Esophagus muscularis mucosa (tissue), 4 donors: ENCODE measurements at regions not wholly inside any gene's neighbourhood (a gene's known extent, or its start where the extent isn't known, plus 50 kb on each side); places are given as distances from the start of the nearest gene placed in this dataset.

Experiments used
- DNase-seq: peaks from one replicate; pipeline ENCODE4 v3.0.0-alpha.2; 2017; ENCODE audit errors: extremely low spot score
- H3K27ac ChIP-seq, 4 donors: fragments of 200-600 bp; sonication (generic); replicated peaks in 1 of 4; 1 replicate in 3 of 4; 2 replicates in 1 of 4; pipeline ENCODE4 v1.5.1; 2016 to 2019; ENCODE audit warnings: mild to moderate bottlenecking in 1 of 4
- H3K27me3 ChIP-seq, 4 donors: fragments of 200-600 bp; sonication (generic); one replicate each; pipeline versions ENCODE4 v1.5.1 to v1.6.0; 2016 to 2019
- H3K36me3 ChIP-seq, 4 donors: fragments of 200-600 bp; sonication (generic); one replicate each; pipeline ENCODE4 v1.5.1; 2016 to 2019
- H3K4me1 ChIP-seq, 4 donors: fragments of 200-600 bp; sonication (generic); one replicate each; pipeline ENCODE4 v1.5.1; 2016 to 2019
- H3K4me3 ChIP-seq, 4 donors: fragments of 200-600 bp; sonication (generic); 1 replicate in 2 of 4; 2 replicates in 2 of 4; pipeline ENCODE4 v1.5.1; 2016 to 2019; ENCODE audit warnings: mild to moderate bottlenecking in 4 of 4, moderate library complexity in 1 of 4
- H3K9me3 ChIP-seq, 4 donors: fragments of 200-600 bp; sonication (generic); 1 replicate in 3 of 4; 2 replicates in 1 of 4; pipeline ENCODE4 v1.5.1; 2016 to 2019
- CTCF ChIP-seq, 3 experiments: fragments of 200-600 bp in 2 of 3; fragments of 450-650 bp in 1 of 3; sonication (generic) in 2 of 3; IDR thresholded peaks; one replicate each; pipeline ENCODE4 v1.5.1; 2017 to 2019; ENCODE audit warnings: antibody characterized with exemption in 3 of 3, mild to moderate bottlenecking in 2 of 3, moderate library complexity in 1 of 3
- EP300 ChIP-seq: sonication (generic); formaldehyde crosslinking; IDR thresholded peaks from one replicate; pipeline ENCODE4 v1.6.1; 2017; ENCODE audit warnings: antibody characterized with exemption
- POLR2A ChIP-seq: fragments of 450-650 bp; IDR thresholded peaks from one replicate; pipeline ENCODE4 v1.6.1; 2017; ENCODE audit warnings: antibody characterized with exemption, moderate library complexity, mild to moderate bottlenecking, low read depth
- POLR2AphosphoS5 ChIP-seq, 2 donors: sonication (generic); formaldehyde crosslinking; IDR thresholded peaks; one replicate each; pipeline ENCODE4 v1.6.1; 2017; ENCODE audit warnings: antibody characterized with exemption in 2 of 2
- WGBS: methylation state at CpG from one replicate; pipeline ENCODE4 v1.1.5; 2018; 5-methylcytosine and 5-hydroxymethylcytosine counted together
- intact Hi-C: fragments of 100-400 bp; cut with DNase I; formaldehyde crosslinking; loops from one replicate; pipeline ENCODE4 v1.15.1; 2023

- peaks cover 0 to 20% (median 5%) of the 10 kb centered on the region in 4 donors for H3K9me3 ChIP-seq
- DNase-seq = peak; percentile 77
- WGBS = 91% methylated on average over 3 of the region's 4 CpGs
- no peaks in the 10 kb centered on the region for H3K27me3 ChIP-seq
- TF ChIP-seq EP300 (no peak), POLR2A (no peak), CTCF (IDR thresholded peaks at IDR 0.05) (no peak), POLR2AphosphoS5 (IDR thresholded peaks at IDR 0.05) (no peak)
- H3K36me3 ChIP-seq = no peaks in the 10 kb centered on the region
- no peaks in the 10 kb centered on the region for H3K4me1 ChIP-seq
- H3K27ac ChIP-seq = no peak overlapping the region
- H3K4me3 ChIP-seq = no peak overlapping the region
- intact Hi-C loops = no loop called here
These were observed 63.4 kb downstream of the BARX1 start for GRCh38 chr9:93891549-93892310.

- Histone ChIP-seq H3K4me1 (no peaks in the 10 kb centered on the region), H3K27ac (no peak overlapping the region), H3K36me3 (no peaks in the 10 kb centered on the region), H3K27me3 (no peaks in the 10 kb centered on the region), H3K4me3 (no peak overlapping the region), H3K9me3 (peaks cover 0 to 20% (median 5%) of the 10 kb centered on the region in 4 donors)
- peak; percentile 86 for DNase-seq
- 80% methylated on average over 6 of the region's 6 CpGs for WGBS
- no peak for TF ChIP-seq CTCF (IDR thresholded peaks at IDR 0.05)
- TF ChIP-seq POLR2AphosphoS5 (IDR thresholded peaks at IDR 0.05) = no peak
- TF ChIP-seq POLR2A = no peak
- no peak for TF ChIP-seq EP300
- intact Hi-C loops = no loop called here
These were observed 64.1 kb downstream of the BARX1 start for GRCh38 chr9:93891050-93891449.

- H3K36me3 ChIP-seq = no peaks in the 10 kb centered on the region
- no peaks in the 10 kb centered on the region for H3K4me1 ChIP-seq
- H3K27ac ChIP-seq = no peak overlapping the region
- peak; percentile 70 for DNase-seq
- peaks cover 0 to 20% (median 5%) of the 10 kb centered on the region in 4 donors for H3K9me3 ChIP-seq
- intact Hi-C loops = no loop called here
- no peaks in the 10 kb centered on the region for H3K27me3 ChIP-seq
- no peak for TF ChIP-seq POLR2A
- no peak for TF ChIP-seq CTCF (IDR thresholded peaks at IDR 0.05)
- TF ChIP-seq POLR2AphosphoS5 (IDR thresholded peaks at IDR 0.05) = no peak
- TF ChIP-seq EP300 = no peak
- H3K4me3 ChIP-seq = no peak overlapping the region
- 63% methylated on average over 2 of the region's 2 CpGs for WGBS
These were observed 64.7 kb downstream of the BARX1 start for GRCh38 chr9:93890436-93890935.

- Histone ChIP-seq H3K27ac (no peak overlapping the region), H3K36me3 (no peaks in the 10 kb centered on the region), H3K27me3 (peaks cover 0 to 6% (median 0%) of the 10 kb centered on the region in 4 donors), H3K9me3 (peaks cover 0 to 13% (median 0%) of the 10 kb centered on the region in 4 donors), H3K4me3 (no peak overlapping the region), H3K4me1 (no peaks in the 10 kb centered on the region)
- TF ChIP-seq POLR2A (no peak), POLR2AphosphoS5 (IDR thresholded peaks at IDR 0.05) (no peak), CTCF (IDR thresholded peaks at IDR 0.05) (no peak), EP300 (no peak)
- DNase-seq = peak; percentile 87
- 71% methylated on average over 7 of the region's 7 CpGs for WGBS
- intact Hi-C loops = no loop called here
These were observed 68.2 kb downstream of the BARX1 start for GRCh38 chr9:93886911-93887310.
